NCI-H510A treated with DMSO at 0.1 percent for 48 hours (cell line): ENCODE measurements at regions not wholly inside any gene's neighbourhood (a gene's known extent, or its start where the extent isn't known, plus 50 kb on each side); places are given as distances from the start of the nearest gene placed in this dataset.
"Not testable (repeated sequence)": the region's sequence is repeated elsewhere in the genome, so short reads cannot be mapped to it uniquely, and the experiment has no call there.

Experiments used
- DNase-seq: peaks from one replicate; lab custom pipeline; 2025; lab: John Stamatoyannopoulos, UW

GRCh38 chr2:89152501-89152900, 461.0 kb downstream of the RPIA start:
- DNase-seq = not testable (repeated sequence)

GRCh38 chr2:89153210-89153609, 461.7 kb downstream of the RPIA start:
- DNase-seq = not testable (repeated sequence)

- DNase-seq = not testable (repeated sequence)
Measured at GRCh38 chr2:89154247-89154682, 462.8 kb downstream of the RPIA start.

GRCh38 chr2:89160306-89160705, 468.8 kb downstream of the RPIA start:
- not testable (repeated sequence) for DNase-seq

- not testable (repeated sequence) for DNase-seq
Measured at GRCh38 chr2:89161626-89162025, 470.2 kb downstream of the RPIA start.

- not testable (repeated sequence) for DNase-seq
Measured at GRCh38 chr2:89170506-89171173, 479.2 kb downstream of the RPIA start.

GRCh38 chr2:89171174-89171519, 479.7 kb downstream of the RPIA start:
- DNase-seq = not testable (repeated sequence)

- not testable (repeated sequence) for DNase-seq
Measured at GRCh38 chr2:89177004-89177403, 485.5 kb downstream of the RPIA start.

- not testable (repeated sequence) for DNase-seq
Measured at GRCh38 chr2:89182221-89182620, 490.7 kb downstream of the RPIA start.

GRCh38 chr2:89184746-89185145, 493.3 kb downstream of the RPIA start:
- DNase-seq = not testable (repeated sequence)

GRCh38 chr2:89195636-89196251, 504.3 kb downstream of the RPIA start:
- not testable (repeated sequence) for DNase-seq

- DNase-seq = not testable (repeated sequence)
Measured at GRCh38 chr2:89196719-89197118, 505.2 kb downstream of the RPIA start.

- DNase-seq = not testable (repeated sequence)
Measured at GRCh38 chr2:89198026-89198425, 506.6 kb downstream of the RPIA start.

- not testable (repeated sequence) for DNase-seq
Measured at GRCh38 chr2:89199453-89200246, 508.2 kb downstream of the RPIA start.

- DNase-seq = not testable (repeated sequence)
Measured at GRCh38 chr2:89200247-89200527, 508.7 kb downstream of the RPIA start.

- DNase-seq = not testable (repeated sequence)
Measured at GRCh38 chr2:89202518-89202917, 511.0 kb downstream of the RPIA start.

GRCh38 chr2:89205153-89205552, 513.7 kb downstream of the RPIA start:
- DNase-seq = not testable (repeated sequence)

GRCh38 chr2:89208144-89208932, 516.9 kb downstream of the RPIA start:
- DNase-seq = not testable (repeated sequence)

- DNase-seq = not testable (repeated sequence)
Measured at GRCh38 chr2:89213151-89213550, 521.7 kb downstream of the RPIA start.

GRCh38 chr2:89213811-89214210, 522.3 kb downstream of the RPIA start:
- not testable (repeated sequence) for DNase-seq

GRCh38 chr2:89221474-89221873, 530.0 kb downstream of the RPIA start:
- DNase-seq = not testable (repeated sequence)
